NCI-H226 (cell line): ENCODE measurements at regions not wholly inside any gene's neighbourhood (a gene's known extent, or its start where the extent isn't known, plus 50 kb on each side); places are given as distances from the start of the nearest gene placed in this dataset.
A peak's percentile ranks its signal among the peaks of the same experiment; 100 is the strongest.

ENCODE experiments used
- DNase-seq: peaks from one replicate; pipeline ENCODE4 v3.0.0-alpha.2; 2015

GRCh38 chr12:24500831-24501230 is 448.1 kb downstream of the BCAT1 start:
- no peak for DNase-seq

GRCh38 chr12:24500421-24500820 is 448.5 kb downstream of the BCAT1 start:
- DNase-seq, result no peak

GRCh38 chr12:24499151-24500146 is 449.5 kb downstream of the BCAT1 start:
- peak; percentile 50 for DNase-seq

GRCh38 chr12:24496755-24497154 is 452.1 kb downstream of the BCAT1 start:
- peak; percentile 56 for DNase-seq

- no peak for DNase-seq
These were observed 454.5 kb downstream of the BCAT1 start for GRCh38 chr12:24494401-24494800.

GRCh38 chr12:24491968-24492367 is 456.9 kb downstream of the BCAT1 start:
- DNase-seq, result no peak

GRCh38 chr12:24489939-24490338 is 459.0 kb downstream of the BCAT1 start:
- DNase-seq, result no peak

GRCh38 chr12:24488906-24489619 is 459.8 kb downstream of the BCAT1 start:
- DNase-seq, result no peak

- no peak for DNase-seq
These were observed 460.8 kb downstream of the BCAT1 start for GRCh38 chr12:24488091-24488596.

- no peak for DNase-seq
These were observed 461.3 kb downstream of the BCAT1 start for GRCh38 chr12:24487606-24488005.

GRCh38 chr12:24483732-24484131 is 465.2 kb downstream of the BCAT1 start:
- no peak for DNase-seq

- no peak for DNase-seq
These were observed 465.9 kb downstream of the BCAT1 start for GRCh38 chr12:24482882-24483604.

- DNase-seq, result no peak
These were observed 466.9 kb downstream of the BCAT1 start for GRCh38 chr12:24482044-24482443.

GRCh38 chr12:24480766-24481449 is 468.0 kb downstream of the BCAT1 start:
- no peak for DNase-seq

- peak; percentile 68 for DNase-seq
These were observed 469.8 kb downstream of the BCAT1 start for GRCh38 chr12:24479131-24479530.

GRCh38 chr12:24478254-24478653 is 470.6 kb downstream of the BCAT1 start:
- no peak for DNase-seq

GRCh38 chr12:24476310-24476709 is 472.6 kb downstream of the BCAT1 start:
- DNase-seq, result no peak

- DNase-seq, result no peak
These were observed 473.6 kb downstream of the BCAT1 start for GRCh38 chr12:24475337-24475736.

- no peak for DNase-seq
These were observed 475.8 kb downstream of the BCAT1 start for GRCh38 chr12:24473097-24473496.

- peak; percentile 34 for DNase-seq
These were observed 478.9 kb downstream of the BCAT1 start for GRCh38 chr12:24470050-24470449.

- no peak for DNase-seq
These were observed 479.8 kb downstream of the BCAT1 start for GRCh38 chr12:24469089-24469488.

- no peak for DNase-seq
These were observed 481.7 kb downstream of the BCAT1 start for GRCh38 chr12:24467226-24467625.
